Tibial nerve (tissue), 4 donors: ENCODE measurements at regions not wholly inside any gene's neighbourhood (a gene's known extent, or its start where the extent isn't known, plus 50 kb on each side); places are given as distances from the start of the nearest gene placed in this dataset.

Experiments used
- CTCF ChIP-seq, 5 experiments: fragments of 200-600 bp in 3 of 5; fragments of 450-650 bp in 2 of 5; sonication (generic) in 3 of 5; IDR thresholded peaks; one replicate each; pipeline ENCODE4 v1.5.1; 2016 to 2019; ENCODE audit warnings: antibody characterized with exemption in 5 of 5, mild to moderate bottlenecking in 3 of 5, moderate library complexity in 2 of 5
- EP300 ChIP-seq, 2 donors: sonication (generic); formaldehyde crosslinking; IDR thresholded peaks; one replicate each; pipeline ENCODE4 v1.6.1; 2017; ENCODE audit warnings: antibody characterized with exemption in 2 of 2, mild to moderate bottlenecking in 1 of 2

DNA sequence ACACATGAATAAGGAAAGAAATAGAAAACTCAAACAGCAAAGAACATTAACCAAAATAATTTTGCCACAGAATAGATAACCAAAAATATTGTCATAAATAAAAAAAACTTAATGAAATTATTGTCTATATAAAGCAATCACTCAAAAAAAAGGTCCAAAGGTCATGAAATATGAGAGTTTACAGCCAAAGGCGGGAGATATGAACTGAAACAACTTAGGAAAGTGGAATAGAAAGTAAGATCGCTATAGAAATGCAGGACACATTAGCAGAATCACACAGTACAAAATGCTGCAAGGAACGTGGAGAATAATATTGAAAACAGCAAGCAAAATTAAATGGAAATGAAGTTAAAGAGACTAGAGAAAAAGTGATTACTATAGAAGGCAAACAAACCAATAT lies 375.0 kb upstream of the ARHGEF26 start:
- TF ChIP-seq EP300 (IDR thresholded peaks at IDR 0.05) (no peak), CTCF (IDR thresholded peaks at IDR 0.05) (no peak)
